ENCODE measurements at regions not wholly inside any gene's neighbourhood (a gene's known extent, or its start where the extent isn't known, plus 50 kb on each side); places are given as distances from the start of the nearest gene placed in this dataset.

DNA sequence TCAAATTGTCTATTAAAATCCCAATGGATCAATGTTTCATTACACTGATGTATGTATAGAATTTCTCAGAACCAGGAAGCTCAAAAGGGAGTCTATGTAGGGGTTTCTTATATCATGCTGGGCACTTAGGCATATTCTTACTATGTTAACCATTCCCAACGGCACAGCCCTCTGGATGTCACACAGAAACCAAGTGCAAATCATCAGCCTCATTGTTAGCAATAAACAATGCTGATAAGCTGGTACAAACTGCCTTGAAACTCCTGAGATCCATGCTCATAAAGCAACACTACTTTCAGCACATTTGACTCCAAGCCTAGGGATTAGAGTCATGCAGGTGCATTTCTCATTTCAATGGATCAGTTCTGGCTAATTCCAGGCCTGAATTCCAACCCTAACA lies 730.2 kb upstream of the SLC39A10 start:
- no peak for DNase-seq (ENCODE audit: low spot score)
- TF ChIP-seq, protein P1, sequence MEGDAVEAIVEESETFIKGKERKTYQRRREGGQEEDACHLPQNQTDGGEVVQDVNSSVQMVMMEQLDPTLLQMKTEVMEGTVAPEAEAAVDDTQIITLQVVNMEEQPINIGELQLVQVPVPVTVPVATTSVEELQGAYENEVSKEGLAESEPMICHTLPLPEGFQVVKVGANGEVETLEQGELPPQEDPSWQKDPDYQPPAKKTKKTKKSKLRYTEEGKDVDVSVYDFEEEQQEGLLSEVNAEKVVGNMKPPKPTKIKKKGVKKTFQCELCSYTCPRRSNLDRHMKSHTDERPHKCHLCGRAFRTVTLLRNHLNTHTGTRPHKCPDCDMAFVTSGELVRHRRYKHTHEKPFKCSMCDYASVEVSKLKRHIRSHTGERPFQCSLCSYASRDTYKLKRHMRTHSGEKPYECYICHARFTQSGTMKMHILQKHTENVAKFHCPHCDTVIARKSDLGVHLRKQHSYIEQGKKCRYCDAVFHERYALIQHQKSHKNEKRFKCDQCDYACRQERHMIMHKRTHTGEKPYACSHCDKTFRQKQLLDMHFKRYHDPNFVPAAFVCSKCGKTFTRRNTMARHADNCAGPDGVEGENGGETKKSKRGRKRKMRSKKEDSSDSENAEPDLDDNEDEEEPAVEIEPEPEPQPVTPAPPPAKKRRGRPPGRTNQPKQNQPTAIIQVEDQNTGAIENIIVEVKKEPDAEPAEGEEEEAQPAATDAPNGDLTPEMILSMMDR (IDR thresholded peaks at IDR 0.05; ENCODE audit: extremely low read depth, insufficient read depth, missing control alignments): no peak
- in situ Hi-C loops (cut with MboI; ENCODE audit: low pct_unique_long_range_greater_than_20kb, low sequenced_read_pairs, unreplicated experiment): no loop called here

DNA sequence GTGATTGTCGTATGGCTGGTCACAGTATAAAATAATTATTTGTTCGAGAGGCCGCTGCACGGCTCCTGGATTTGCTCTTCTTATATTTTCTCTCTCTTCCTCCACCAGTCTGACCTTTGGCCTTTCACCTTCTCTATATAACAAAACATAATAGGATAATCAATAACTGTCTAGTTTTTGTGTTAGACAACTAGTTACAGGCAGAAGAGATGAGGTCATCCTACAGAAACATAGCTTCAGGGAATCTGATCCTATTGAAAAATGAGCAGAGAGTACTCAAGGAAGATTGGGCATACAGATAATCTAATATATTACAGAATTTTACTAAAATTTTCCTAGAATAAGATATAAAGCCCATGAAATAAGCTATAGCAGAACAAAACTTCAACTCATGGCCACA lies 731.3 kb upstream of the SLC39A10 start:
- TF ChIP-seq, protein P1 (IDR thresholded peaks at IDR 0.05; ENCODE audit: extremely low read depth, insufficient read depth, missing control alignments): no peak
- DNase-seq (ENCODE audit: low spot score): no peak
- in situ Hi-C loops (cut with MboI; ENCODE audit: low pct_unique_long_range_greater_than_20kb, low sequenced_read_pairs, unreplicated experiment): no loop called here

DNA sequence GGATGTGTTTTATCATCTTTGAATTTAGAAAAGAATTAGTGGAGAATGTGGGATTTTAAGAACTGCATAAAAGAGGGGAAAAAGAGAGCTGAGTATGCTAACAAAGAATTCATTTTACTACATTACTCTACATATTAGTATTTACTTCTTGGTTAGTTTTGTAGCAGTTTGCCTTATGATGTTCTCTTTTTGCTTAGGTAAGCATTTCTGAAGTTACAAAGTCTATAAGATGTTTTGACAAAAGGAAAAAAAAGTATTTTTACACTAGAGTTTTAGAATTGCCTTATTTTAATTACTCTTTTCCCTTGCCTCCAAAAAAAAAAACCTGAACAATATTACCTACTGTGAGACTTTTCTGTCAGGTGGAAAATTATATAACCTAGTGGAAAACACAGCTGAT lies 739.5 kb upstream of the SLC39A10 start:
- DNase-seq (ENCODE audit: low spot score): no peak
- in situ Hi-C loops (cut with MboI; ENCODE audit: low pct_unique_long_range_greater_than_20kb, low sequenced_read_pairs, unreplicated experiment): no loop called here
- TF ChIP-seq, protein P1 (IDR thresholded peaks at IDR 0.05; ENCODE audit: extremely low read depth, insufficient read depth, missing control alignments): no peak

GRCh38 chr2:194915485-194915884 lies 741.5 kb upstream of the SLC39A10 start:
- no peak for DNase-seq (ENCODE audit: low spot score)
- in situ Hi-C loops (cut with MboI; ENCODE audit: low pct_unique_long_range_greater_than_20kb, low sequenced_read_pairs, unreplicated experiment): no loop called here
- TF ChIP-seq, protein P1 (IDR thresholded peaks at IDR 0.05; ENCODE audit: extremely low read depth, insufficient read depth, missing control alignments): no peak

- DNase-seq (ENCODE audit: low spot score): no peak
- TF ChIP-seq, protein P1 (IDR thresholded peaks at IDR 0.05; ENCODE audit: extremely low read depth, insufficient read depth, missing control alignments): no peak
- in situ Hi-C loops (cut with MboI; ENCODE audit: low pct_unique_long_range_greater_than_20kb, low sequenced_read_pairs, unreplicated experiment): no loop called here
Measured at GRCh38 chr2:194907569-194907968, 749.5 kb upstream of the SLC39A10 start.

GRCh38 chr2:194896871-194897270 lies 760.2 kb upstream of the SLC39A10 start:
- no peak for DNase-seq (ENCODE audit: low spot score)
- TF ChIP-seq, protein P1 (IDR thresholded peaks at IDR 0.05; ENCODE audit: extremely low read depth, insufficient read depth, missing control alignments): no peak
- in situ Hi-C loops (cut with MboI; ENCODE audit: low pct_unique_long_range_greater_than_20kb, low sequenced_read_pairs, unreplicated experiment): no loop called here

- in situ Hi-C loops (cut with MboI; ENCODE audit: low pct_unique_long_range_greater_than_20kb, low sequenced_read_pairs, unreplicated experiment): no loop called here
- TF ChIP-seq, protein P1 (IDR thresholded peaks at IDR 0.05; ENCODE audit: extremely low read depth, insufficient read depth, missing control alignments): no peak
- DNase-seq (ENCODE audit: low spot score): no peak
Measured at GRCh38 chr2:194883711-194884110, 773.3 kb upstream of the SLC39A10 start.
